ENCODE measurements at regions not wholly inside any gene's neighbourhood (a gene's known extent, or its start where the extent isn't known, plus 50 kb on each side); places are given as distances from the start of the nearest gene placed in this dataset.

DNA sequence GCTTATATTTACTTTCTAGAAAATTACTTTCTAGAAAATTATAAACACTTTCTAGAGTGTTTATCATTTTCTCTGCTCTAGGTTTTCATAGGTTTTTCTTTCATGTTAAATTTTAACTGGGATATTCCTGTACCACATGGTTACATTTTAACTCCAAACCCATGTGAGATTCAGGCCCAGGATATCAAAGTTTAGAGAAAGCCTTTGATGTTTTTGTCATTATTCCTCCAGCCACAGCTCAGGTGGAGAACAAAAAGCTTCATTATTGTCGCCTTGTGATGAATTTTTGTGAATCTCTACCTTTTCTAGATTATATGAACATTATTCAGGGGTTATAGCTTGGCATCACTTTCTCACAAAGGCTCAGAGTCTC lies 816.0 kb downstream of the SQOR start:
- no peak for TF ChIP-seq POLR2AphosphoS5 (IDR thresholded peaks at IDR 0.05; ENCODE audit: low read depth, low read length)
- no peak for TF ChIP-seq TAF1 (IDR thresholded peaks at IDR 0.05; ENCODE audit: borderline replicate concordance, insufficient read depth, low read length)
- TF ChIP-seq SIN3A (IDR thresholded peaks at IDR 0.05; ENCODE audit: borderline replicate concordance, insufficient read depth, low read length) = no peak
- TF ChIP-seq, protein P1, sequence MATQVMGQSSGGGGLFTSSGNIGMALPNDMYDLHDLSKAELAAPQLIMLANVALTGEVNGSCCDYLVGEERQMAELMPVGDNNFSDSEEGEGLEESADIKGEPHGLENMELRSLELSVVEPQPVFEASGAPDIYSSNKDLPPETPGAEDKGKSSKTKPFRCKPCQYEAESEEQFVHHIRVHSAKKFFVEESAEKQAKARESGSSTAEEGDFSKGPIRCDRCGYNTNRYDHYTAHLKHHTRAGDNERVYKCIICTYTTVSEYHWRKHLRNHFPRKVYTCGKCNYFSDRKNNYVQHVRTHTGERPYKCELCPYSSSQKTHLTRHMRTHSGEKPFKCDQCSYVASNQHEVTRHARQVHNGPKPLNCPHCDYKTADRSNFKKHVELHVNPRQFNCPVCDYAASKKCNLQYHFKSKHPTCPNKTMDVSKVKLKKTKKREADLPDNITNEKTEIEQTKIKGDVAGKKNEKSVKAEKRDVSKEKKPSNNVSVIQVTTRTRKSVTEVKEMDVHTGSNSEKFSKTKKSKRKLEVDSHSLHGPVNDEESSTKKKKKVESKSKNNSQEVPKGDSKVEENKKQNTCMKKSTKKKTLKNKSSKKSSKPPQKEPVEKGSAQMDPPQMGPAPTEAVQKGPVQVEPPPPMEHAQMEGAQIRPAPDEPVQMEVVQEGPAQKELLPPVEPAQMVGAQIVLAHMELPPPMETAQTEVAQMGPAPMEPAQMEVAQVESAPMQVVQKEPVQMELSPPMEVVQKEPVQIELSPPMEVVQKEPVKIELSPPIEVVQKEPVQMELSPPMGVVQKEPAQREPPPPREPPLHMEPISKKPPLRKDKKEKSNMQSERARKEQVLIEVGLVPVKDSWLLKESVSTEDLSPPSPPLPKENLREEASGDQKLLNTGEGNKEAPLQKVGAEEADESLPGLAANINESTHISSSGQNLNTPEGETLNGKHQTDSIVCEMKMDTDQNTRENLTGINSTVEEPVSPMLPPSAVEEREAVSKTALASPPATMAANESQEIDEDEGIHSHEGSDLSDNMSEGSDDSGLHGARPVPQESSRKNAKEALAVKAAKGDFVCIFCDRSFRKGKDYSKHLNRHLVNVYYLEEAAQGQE (IDR thresholded peaks at IDR 0.05; ENCODE audit: insufficient read depth in 1 of 2, low read depth in 2 of 2, low read length in 2 of 2) = no peak
- TF ChIP-seq FOXP2 (optimal IDR thresholded peaks at IDR 0.05; ENCODE audit: borderline replicate concordance, extremely low read depth, extremely low read length, insufficient read depth) = no peak
